Erythroblast (primary cell): ENCODE measurements at regions not wholly inside any gene's neighbourhood (a gene's known extent, or its start where the extent isn't known, plus 50 kb on each side); places are given as distances from the start of the nearest gene placed in this dataset.

Source experiments
- GATA1 ChIP-seq: IDR thresholded peaks from 2 replicates; pipeline ENCODE4 v1.6.1; 2011; ENCODE audit warnings: low read depth, mild to moderate bottlenecking, control low read depth, low read length, moderate library complexity
- POLR2A ChIP-seq: IDR thresholded peaks from 2 replicates; pipeline ENCODE4 v1.6.1; 2011; ENCODE audit warnings: mild to moderate bottlenecking, low read length

GRCh38 chr1:78759881-78760280, 110.2 kb downstream of the IFI44 start:
- no peak for TF ChIP-seq POLR2A
- no peak for TF ChIP-seq GATA1
